Esophagus muscularis mucosa (tissue), 4 donors: ENCODE measurements at regions not wholly inside any gene's neighbourhood (a gene's known extent, or its start where the extent isn't known, plus 50 kb on each side); places are given as distances from the start of the nearest gene placed in this dataset.

Experiments used
- CTCF ChIP-seq, 3 experiments: fragments of 200-600 bp in 2 of 3; fragments of 450-650 bp in 1 of 3; sonication (generic) in 2 of 3; IDR thresholded peaks; one replicate each; pipeline ENCODE4 v1.5.1; 2017 to 2019; ENCODE audit warnings: antibody characterized with exemption in 3 of 3, mild to moderate bottlenecking in 2 of 3, moderate library complexity in 1 of 3
- EP300 ChIP-seq: sonication (generic); formaldehyde crosslinking; IDR thresholded peaks from one replicate; pipeline ENCODE4 v1.6.1; 2017; ENCODE audit warnings: antibody characterized with exemption
- POLR2A ChIP-seq: fragments of 450-650 bp; IDR thresholded peaks from one replicate; pipeline ENCODE4 v1.6.1; 2017; ENCODE audit warnings: antibody characterized with exemption, moderate library complexity, mild to moderate bottlenecking, low read depth
- POLR2AphosphoS5 ChIP-seq, 2 donors: sonication (generic); formaldehyde crosslinking; IDR thresholded peaks; one replicate each; pipeline ENCODE4 v1.6.1; 2017; ENCODE audit warnings: antibody characterized with exemption in 2 of 2

DNA sequence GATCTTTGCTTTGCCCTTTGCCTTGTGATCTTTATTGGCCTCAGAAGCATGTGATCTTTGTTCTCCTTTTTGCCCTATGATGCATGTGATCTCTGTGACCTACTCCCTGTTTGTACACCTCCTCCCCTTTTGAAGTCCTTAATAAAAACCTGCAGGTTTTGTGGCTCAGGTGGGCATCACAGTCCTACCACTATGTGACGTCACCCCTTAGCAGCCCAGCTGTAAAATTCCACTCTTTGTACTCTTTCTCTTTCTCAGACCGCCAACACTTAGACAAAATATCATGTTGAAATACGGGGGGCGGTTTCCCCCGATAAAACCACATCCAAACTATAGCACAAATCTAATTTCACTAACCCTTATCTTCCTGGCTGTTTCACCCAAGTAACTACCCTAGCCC lies 76.7 kb upstream of the RAPGEF4 start:
- TF ChIP-seq EP300: no peak
- TF ChIP-seq CTCF (IDR thresholded peaks at IDR 0.05): no peak
- TF ChIP-seq POLR2A: no peak
- TF ChIP-seq POLR2AphosphoS5 (IDR thresholded peaks at IDR 0.05): no peak
